ENCODE measurements at regions not wholly inside any gene's neighbourhood (a gene's known extent, or its start where the extent isn't known, plus 50 kb on each side); places are given as distances from the start of the nearest gene placed in this dataset.

GRCh38 chr20:7601431-7601830 lies 338.8 kb downstream of the HAO1 start:
- no peak for TF ChIP-seq CTCF (IDR thresholded peaks at IDR 0.05)
- no peak for TF ChIP-seq POLR2A (IDR thresholded peaks at IDR 0.05)

All from uterus (tissue), 2 donors.